Neuronal stem cell (in vitro differentiated cells): ENCODE measurements at regions not wholly inside any gene's neighbourhood (a gene's known extent, or its start where the extent isn't known, plus 50 kb on each side); places are given as distances from the start of the nearest gene placed in this dataset.

ENCODE experiments used
- DNase-seq: peaks from one replicate; pipeline ENCODE4 v3.0.0-alpha.2; 2013; ENCODE audit warnings: low spot score
- H2AFZ ChIP-seq: one replicate; pipeline ENCODE4 v1.6.1; 2013; ENCODE audit warnings: mild to moderate bottlenecking, low read length, inconsistent platforms
- H2AK5ac ChIP-seq: 2 replicates; pipeline ENCODE4 v1.6.1; 2013; ENCODE audit warnings: low read depth, mild to moderate bottlenecking, inconsistent platforms, low read length, moderate library complexity, mixed read lengths
- H2BK120ac ChIP-seq: 2 replicates; pipeline ENCODE4 v1.6.1; 2013; ENCODE audit warnings: low read depth, mild to moderate bottlenecking, inconsistent platforms, low read length, moderate library complexity, mixed read lengths
- H2BK12ac ChIP-seq: one replicate; pipeline ENCODE4 v1.6.1; 2013; ENCODE audit warnings: low read length, inconsistent platforms
- H2BK15ac ChIP-seq: 2 replicates; pipeline ENCODE4 v1.6.1; 2013; ENCODE audit warnings: mild to moderate bottlenecking, low read length, inconsistent platforms, mixed read lengths
- H2BK5ac ChIP-seq: one replicate; pipeline ENCODE4 v1.6.1; 2013; ENCODE audit warnings: inconsistent platforms, mild to moderate bottlenecking, low read length, moderate library complexity
- H3K14ac ChIP-seq: one replicate; pipeline ENCODE4 v1.6.1; 2013; ENCODE audit warnings: low read length, inconsistent platforms
- H3K18ac ChIP-seq: 2 replicates; pipeline ENCODE4 v1.6.1; 2013; ENCODE audit warnings: low read length, inconsistent platforms
- H3K23ac ChIP-seq: 2 replicates; pipeline ENCODE4 v1.6.1; 2013; ENCODE audit warnings: low read depth, mild to moderate bottlenecking, mixed read lengths, low read length, inconsistent platforms; ENCODE audit not compliant: poor library complexity
- H3K27ac ChIP-seq: replicated peaks from 3 replicates; pipeline ENCODE4 v1.5.1; 2013; ENCODE audit warnings: low read length, inconsistent platforms
- H3K27me3 ChIP-seq, 3 experiments: 2 replicates each; pipeline ENCODE4 v1.6.1; 2013; ENCODE audit warnings: low read length in 3 of 3, mild to moderate bottlenecking in 2 of 3, inconsistent platforms in 1 of 3, low read depth in 1 of 3, mixed read lengths in 1 of 3, moderate library complexity in 1 of 3; ENCODE audit not compliant: control insufficient read depth in 3 of 3, insufficient read depth in 3 of 3
- H3K36me3 ChIP-seq, 2 donors: replicated peaks in 1 of 2; 2 replicates each; pipeline ENCODE4 v1.6.1; 2013; ENCODE audit warnings: low read length in 2 of 2; ENCODE audit not compliant: control insufficient read depth in 2 of 2, insufficient read depth in 2 of 2
- H3K4ac ChIP-seq: 2 replicates; pipeline ENCODE4 v1.6.1; 2013; ENCODE audit warnings: inconsistent platforms, mild to moderate bottlenecking, low read length, moderate library complexity
- H3K4me1 ChIP-seq, 2 donors: 1 replicate in 1 of 2; 2 replicates in 1 of 2; pipeline ENCODE4 v1.6.1; 2013; ENCODE audit warnings: low read length in 2 of 2, low read depth in 1 of 2; ENCODE audit not compliant: control insufficient read depth in 2 of 2, insufficient read depth in 1 of 2
- H3K4me2 ChIP-seq: one replicate; pipeline ENCODE4 v1.6.1; 2013; ENCODE audit warnings: mild to moderate bottlenecking, low read length, inconsistent platforms; ENCODE audit not compliant: insufficient read depth, poor library complexity, severe bottlenecking
- H3K4me3 ChIP-seq, 2 donors: 2 replicates each; pipeline ENCODE4 v1.5.1; 2013; ENCODE audit warnings: low read length in 2 of 2, mild to moderate bottlenecking in 2 of 2, inconsistent platforms in 1 of 2, moderate library complexity in 1 of 2
- H3K79me1 ChIP-seq: one replicate; pipeline ENCODE4 v1.6.1; 2013; ENCODE audit warnings: low read depth, mild to moderate bottlenecking, inconsistent platforms, low read length, moderate library complexity
- H3K9ac ChIP-seq: one replicate; pipeline ENCODE4 v1.6.1; 2013; ENCODE audit warnings: mild to moderate bottlenecking, low read depth, low read length, inconsistent platforms; ENCODE audit not compliant: poor library complexity
- H3K9me3 ChIP-seq, 2 donors: replicated peaks in 1 of 2; 2 replicates each; pipeline versions ENCODE3 to v1.6.1; 2013; ENCODE audit warnings: low read length in 2 of 2, mild to moderate bottlenecking in 2 of 2, inconsistent platforms in 1 of 2, low read depth in 1 of 2, mixed read lengths in 1 of 2, moderate library complexity in 1 of 2; ENCODE audit not compliant: control insufficient read depth in 2 of 2, insufficient read depth in 1 of 2
- H4K8ac ChIP-seq: one replicate; pipeline ENCODE4 v1.6.1; 2013; ENCODE audit warnings: low read depth, mild to moderate bottlenecking, inconsistent platforms, low read length, moderate library complexity
- H4K91ac ChIP-seq: one replicate; pipeline ENCODE4 v1.6.1; 2013; ENCODE audit warnings: low read length, low read depth, mild to moderate bottlenecking, inconsistent platforms; ENCODE audit not compliant: poor library complexity
- WGBS, 2 donors: extraction: QIAGEN DNeasy Blood & Tissue Kit; methylation state at CpG; one replicate each; pipeline ENCODE4 v1.1.7; 2013; ENCODE audit warnings: missing lambda C conversion rate in 2 of 2, mixed read lengths in 1 of 2; ENCODE audit not compliant: insufficient read length in 2 of 2, insufficient replicate concordance in 1 of 2; ENCODE audit errors: extremely low coverage in 2 of 2; 5-methylcytosine and 5-hydroxymethylcytosine counted together

DNA sequence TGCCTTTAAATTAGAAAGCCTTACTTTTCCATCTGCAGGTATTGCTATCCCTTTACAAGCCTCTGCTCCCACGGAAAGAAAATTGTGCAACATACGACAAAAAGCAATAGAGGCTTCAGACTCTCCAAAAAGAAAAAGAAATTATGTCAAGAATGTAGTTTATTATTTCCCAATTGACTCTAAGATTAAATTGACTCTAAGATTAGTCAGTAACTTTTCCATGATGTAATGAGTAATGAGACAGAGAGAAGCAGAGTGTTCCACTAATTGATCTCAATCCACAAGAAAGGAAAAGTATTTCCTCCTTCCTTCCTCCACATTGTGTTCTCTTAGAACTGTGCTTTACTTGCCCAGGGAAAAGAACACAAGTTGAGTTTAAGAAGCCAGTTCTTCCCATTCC lies 345.7 kb upstream of the HS3ST1 start:
- no peak overlapping the region for H2BK12ac ChIP-seq
- no peak overlapping the region for H2AFZ ChIP-seq
- H2BK5ac ChIP-seq: no peak overlapping the region
- H4K91ac ChIP-seq: no peak overlapping the region
- H3K4ac ChIP-seq: no peak overlapping the region
- H3K4me2 ChIP-seq: no peak overlapping the region
- no peak overlapping the region for H4K8ac ChIP-seq
- H3K9ac ChIP-seq: no peak overlapping the region
- WGBS, 2 donors: no CpG with 5 or more reads among the region's 2 CpGs
- no peak overlapping the region for H3K18ac ChIP-seq
- no peaks in the 10 kb centered on the region for H3K36me3 ChIP-seq
- H3K23ac ChIP-seq: no peak overlapping the region
- H3K27me3 ChIP-seq: no peaks in the 10 kb centered on the region
- no peak overlapping the region for H2BK120ac ChIP-seq
- no peak overlapping the region for H3K27ac ChIP-seq
- H2AK5ac ChIP-seq: no peak overlapping the region
- H3K9me3 ChIP-seq: no peaks in the 10 kb centered on the region
- DNase-seq: no peak
- H3K79me1 ChIP-seq: no peaks in the 10 kb centered on the region
- H2BK15ac ChIP-seq: no peak overlapping the region
- no peaks in the 10 kb centered on the region for H3K4me1 ChIP-seq
- H3K14ac ChIP-seq: no peak overlapping the region
- H3K4me3 ChIP-seq: no peak overlapping the region

DNA sequence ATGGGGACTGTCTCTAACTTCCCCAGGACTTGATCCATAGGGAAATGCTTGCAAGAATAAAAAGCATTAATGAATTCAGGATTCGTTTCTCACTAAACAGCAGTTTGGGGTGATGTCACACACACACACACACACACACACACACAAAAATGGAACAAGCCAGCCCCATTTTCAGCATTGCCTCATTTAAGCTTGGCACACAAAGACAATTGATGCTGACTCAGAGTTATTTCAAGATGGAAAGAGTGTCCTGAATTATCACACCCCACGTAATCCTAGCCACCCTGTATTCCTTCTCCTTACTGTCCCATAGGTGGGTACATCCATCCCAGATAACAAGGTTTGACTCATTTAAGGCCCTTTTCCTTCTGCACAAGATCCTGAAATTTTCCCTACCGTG lies 345.1 kb upstream of the HS3ST1 start:
- no peak overlapping the region for H2BK12ac ChIP-seq
- H3K36me3 ChIP-seq: no peaks in the 10 kb centered on the region
- H3K18ac ChIP-seq: no peak overlapping the region
- no peak overlapping the region for H2AFZ ChIP-seq
- H4K8ac ChIP-seq: no peak overlapping the region
- no peak for DNase-seq
- no peak overlapping the region for H3K23ac ChIP-seq
- no peaks in the 10 kb centered on the region for H3K4me1 ChIP-seq
- no peak overlapping the region for H3K27ac ChIP-seq
- H2BK15ac ChIP-seq: no peak overlapping the region
- no CpG with 5 or more reads among the region's 3 CpGs for WGBS, 2 donors
- H3K4me3 ChIP-seq: no peak overlapping the region
- H3K14ac ChIP-seq: no peak overlapping the region
- no peak overlapping the region for H3K4ac ChIP-seq
- no peaks in the 10 kb centered on the region for H3K9me3 ChIP-seq
- H2BK120ac ChIP-seq: no peak overlapping the region
- no peak overlapping the region for H2BK5ac ChIP-seq
- no peaks in the 10 kb centered on the region for H3K27me3 ChIP-seq
- no peak overlapping the region for H4K91ac ChIP-seq
- H3K9ac ChIP-seq: no peak overlapping the region
- H3K4me2 ChIP-seq: no peak overlapping the region
- H3K79me1 ChIP-seq: no peaks in the 10 kb centered on the region
- H2AK5ac ChIP-seq: no peak overlapping the region

DNA sequence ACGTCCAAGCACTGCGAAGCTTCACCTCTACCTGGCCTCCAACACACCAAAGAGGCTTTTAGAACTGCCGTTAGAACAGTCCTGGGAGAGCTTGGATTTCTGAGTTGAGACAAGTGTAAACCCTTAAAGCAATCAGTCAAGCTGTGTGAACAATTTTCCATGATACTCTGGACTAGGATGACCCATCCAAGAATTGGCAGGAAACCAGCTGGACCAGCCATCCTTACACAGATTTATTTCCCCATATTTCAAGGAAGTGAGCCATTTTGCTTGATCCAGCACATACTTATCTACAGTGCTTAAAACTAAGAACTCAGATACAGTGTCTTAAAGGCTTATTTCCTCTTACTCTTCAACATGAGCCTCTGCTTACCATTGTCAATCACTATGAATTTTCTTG lies 340.7 kb upstream of the HS3ST1 start:
- Histone ChIP-seq H4K91ac (no peak overlapping the region), H3K4me3 (no peak overlapping the region), H3K23ac (no peak overlapping the region), H3K9ac (no peak overlapping the region), H2AK5ac (no peak overlapping the region), H3K36me3 (no peaks in the 10 kb centered on the region), H2BK120ac (no peak overlapping the region), H2BK5ac (no peak overlapping the region), H3K4ac (no peak overlapping the region), H3K4me2 (no peak overlapping the region), H4K8ac (no peak overlapping the region), H3K27me3 (no peaks in the 10 kb centered on the region), H2AFZ (no peak overlapping the region), H3K9me3 (no peaks in the 10 kb centered on the region), H3K4me1 (no peaks in the 10 kb centered on the region), H2BK15ac (no peak overlapping the region), H3K18ac (no peak overlapping the region), H3K79me1 (no peaks in the 10 kb centered on the region), H3K27ac (no peak overlapping the region), H3K14ac (no peak overlapping the region), H2BK12ac (no peak overlapping the region)
- no peak for DNase-seq
- WGBS, 2 donors: no CpG with 5 or more reads among the region's 3 CpGs

DNA sequence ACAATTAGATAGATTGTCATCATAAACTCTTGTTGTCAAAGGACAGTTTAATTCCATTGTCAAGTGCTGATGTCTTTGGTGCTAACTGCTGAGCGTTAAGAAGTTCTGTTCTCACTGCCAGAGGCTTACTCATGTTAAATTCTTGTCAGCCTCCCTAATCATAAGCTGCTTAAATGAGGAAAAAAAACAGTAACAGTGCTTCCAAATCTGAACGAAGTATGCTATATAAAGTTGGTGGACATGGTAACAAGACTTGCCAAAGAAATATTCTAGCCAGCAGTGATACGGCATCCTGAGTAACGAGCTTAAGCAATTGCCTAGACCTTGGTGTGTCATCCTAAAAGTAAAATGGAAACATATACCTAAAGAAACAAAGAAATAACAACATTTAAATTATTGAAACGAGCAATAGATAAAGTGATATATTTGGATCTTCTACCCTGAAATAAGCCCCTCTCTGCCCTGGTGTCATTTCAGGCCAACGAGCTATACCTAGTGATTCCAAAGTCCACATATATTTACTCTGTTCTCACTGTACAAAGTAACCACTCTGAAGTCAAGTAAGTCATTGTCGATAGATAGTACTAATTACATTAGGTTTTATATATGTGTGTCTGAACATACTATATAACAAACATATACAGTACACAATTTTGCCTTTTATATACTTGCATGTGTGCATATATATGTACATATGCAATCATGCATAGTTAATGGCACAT lies 339.7 kb upstream of the HS3ST1 start:
- Histone ChIP-seq H3K4ac (no peak overlapping the region), H2BK15ac (no peak overlapping the region), H3K14ac (no peak overlapping the region), H2AK5ac (no peak overlapping the region), H3K9me3 (no peaks in the 10 kb centered on the region), H3K18ac (no peak overlapping the region), H3K9ac (no peak overlapping the region), H4K8ac (no peak overlapping the region), H3K4me2 (no peak overlapping the region), H2AFZ (no peak overlapping the region), H3K27me3 (no peaks in the 10 kb centered on the region), H2BK5ac (no peak overlapping the region), H3K4me3 (no peak overlapping the region), H3K4me1 (no peaks in the 10 kb centered on the region), H4K91ac (no peak overlapping the region), H3K27ac (no peak overlapping the region), H2BK120ac (no peak overlapping the region), H3K36me3 (no peaks in the 10 kb centered on the region), H3K79me1 (no peaks in the 10 kb centered on the region), H3K23ac (no peak overlapping the region), H2BK12ac (no peak overlapping the region)
- no CpG with 5 or more reads among the region's 7 CpGs for WGBS, 2 donors
- no peak for DNase-seq
